ENCODE measurements at regions not wholly inside any gene's neighbourhood (a gene's known extent, or its start where the extent isn't known, plus 50 kb on each side); places are given as distances from the start of the nearest gene placed in this dataset.

GRCh38 chr6:121603486-121603885, 168.0 kb downstream of the GJA1 start:
- no peaks in the 10 kb centered on the region for H3K27me3 ChIP-seq (ENCODE audit: control insufficient read depth in 1 of 2, insufficient read depth in 2 of 2, low read length in 2 of 2)
- peak overlapping the region; percentile 22 to 45 for H3K27ac ChIP-seq (ENCODE audit: low read depth in 2 of 2, low read length in 1 of 2)
- no peaks in the 10 kb centered on the region for H3K9me3 ChIP-seq (ENCODE audit: control insufficient read depth in 2 of 2, insufficient read depth in 1 of 2, low read depth in 1 of 2, low read length in 1 of 2)
- no peaks in the 10 kb centered on the region for H3K4me1 ChIP-seq (ENCODE audit: control insufficient read depth in 2 of 2, insufficient read depth in 2 of 2, low read length in 1 of 2)
- H3K36me3 ChIP-seq (ENCODE audit: control insufficient read depth in 2 of 2, insufficient read depth in 2 of 2, low read length in 1 of 2), result no peaks in the 10 kb centered on the region
- WGBS, 2 donors, result 59 to 66% methylated on average over 4 of the region's 4 CpGs
- H3K4me3 ChIP-seq (ENCODE audit: low read depth in 1 of 2, low read length in 2 of 2), result no peak overlapping the region

DNA sequence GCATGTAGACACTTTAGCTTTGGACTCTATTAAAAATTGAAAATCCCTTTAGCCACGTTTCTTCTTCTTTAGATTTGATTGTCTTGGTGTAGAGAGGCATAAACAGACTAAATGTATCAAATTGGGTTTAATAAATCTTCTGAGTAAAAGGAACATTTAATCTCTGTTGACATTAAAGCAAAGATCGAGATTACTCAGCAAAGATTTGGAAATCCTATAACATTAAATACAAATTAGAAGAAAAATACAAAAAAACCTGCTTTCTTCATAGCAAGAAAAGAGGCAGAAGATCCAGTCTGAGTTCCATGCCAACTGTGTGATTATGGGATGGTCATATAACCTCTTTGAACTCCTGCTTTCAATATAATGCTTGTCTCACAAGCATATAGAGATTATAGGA, 172.3 kb downstream of the GJA1 start:
- Histone ChIP-seq H3K4me1 (ENCODE audit: control insufficient read depth in 2 of 2, insufficient read depth in 2 of 2, low read length in 1 of 2) (no peaks in the 10 kb centered on the region), H3K4me3 (ENCODE audit: low read depth in 1 of 2, low read length in 2 of 2) (no peak overlapping the region), H3K9me3 (ENCODE audit: control insufficient read depth in 2 of 2, insufficient read depth in 1 of 2, low read depth in 1 of 2, low read length in 1 of 2) (no peaks in the 10 kb centered on the region), H3K36me3 (ENCODE audit: control insufficient read depth in 2 of 2, insufficient read depth in 2 of 2, low read length in 1 of 2) (no peaks in the 10 kb centered on the region), H3K27me3 (ENCODE audit: control insufficient read depth in 1 of 2, insufficient read depth in 2 of 2, low read length in 2 of 2) (no peaks in the 10 kb centered on the region), H3K27ac (ENCODE audit: low read depth in 2 of 2, low read length in 1 of 2) (no peak overlapping the region)
- WGBS, 2 donors, result 23 to 49% methylated on average over 2 of the region's 2 CpGs

- no peaks in the 10 kb centered on the region for H3K27me3 ChIP-seq (ENCODE audit: control insufficient read depth in 1 of 2, insufficient read depth in 2 of 2, low read length in 2 of 2)
- no peaks in the 10 kb centered on the region for H3K9me3 ChIP-seq (ENCODE audit: control insufficient read depth in 2 of 2, insufficient read depth in 1 of 2, low read depth in 1 of 2, low read length in 1 of 2)
- no peaks in the 10 kb centered on the region for H3K36me3 ChIP-seq (ENCODE audit: control insufficient read depth in 2 of 2, insufficient read depth in 2 of 2, low read length in 1 of 2)
- no peak overlapping the region for H3K27ac ChIP-seq (ENCODE audit: low read depth in 2 of 2, low read length in 1 of 2)
- no peaks in the 10 kb centered on the region for H3K4me1 ChIP-seq (ENCODE audit: control insufficient read depth in 2 of 2, insufficient read depth in 2 of 2, low read length in 1 of 2)
- H3K4me3 ChIP-seq (ENCODE audit: low read depth in 1 of 2, low read length in 2 of 2), result no peak overlapping the region
- WGBS, 2 donors, result 66 to 67% methylated on average over 3 of the region's 3 CpGs
Observed at GRCh38 chr6:121608270-121608669, 172.8 kb downstream of the GJA1 start.

DNA sequence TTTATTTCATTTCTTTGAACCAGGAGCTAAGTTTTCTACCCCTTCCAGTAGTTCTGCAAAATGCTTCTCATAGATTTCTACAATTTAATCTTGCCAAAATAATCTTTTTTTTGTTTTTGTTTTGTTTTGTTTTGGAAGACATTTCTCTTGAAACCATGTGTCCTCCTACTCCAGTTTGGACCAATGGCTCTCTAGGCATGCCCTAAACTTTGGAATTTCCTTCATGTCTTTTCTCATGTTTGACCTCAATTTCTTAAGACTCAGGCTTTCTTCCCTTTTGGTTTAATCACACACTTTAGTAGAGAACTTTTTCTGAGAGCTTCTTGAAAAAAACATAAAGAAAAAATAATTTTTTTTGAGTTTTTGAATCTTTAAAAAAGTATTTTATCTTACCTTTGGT, 173.8 kb downstream of the GJA1 start:
- Histone ChIP-seq H3K4me3 (ENCODE audit: low read depth in 1 of 2, low read length in 2 of 2) (no peak overlapping the region), H3K9me3 (ENCODE audit: control insufficient read depth in 2 of 2, insufficient read depth in 1 of 2, low read depth in 1 of 2, low read length in 1 of 2) (no peaks in the 10 kb centered on the region), H3K4me1 (ENCODE audit: control insufficient read depth in 2 of 2, insufficient read depth in 2 of 2, low read length in 1 of 2) (no peaks in the 10 kb centered on the region), H3K27me3 (ENCODE audit: control insufficient read depth in 1 of 2, insufficient read depth in 2 of 2, low read length in 2 of 2) (no peaks in the 10 kb centered on the region), H3K27ac (ENCODE audit: low read depth in 2 of 2, low read length in 1 of 2) (no peak overlapping the region), H3K36me3 (ENCODE audit: control insufficient read depth in 2 of 2, insufficient read depth in 2 of 2, low read length in 1 of 2) (no peaks in the 10 kb centered on the region)

- H3K9me3 ChIP-seq (ENCODE audit: control insufficient read depth in 2 of 2, insufficient read depth in 1 of 2, low read depth in 1 of 2, low read length in 1 of 2), result no peaks in the 10 kb centered on the region
- no peak overlapping the region for H3K27ac ChIP-seq (ENCODE audit: low read depth in 2 of 2, low read length in 1 of 2)
- H3K27me3 ChIP-seq (ENCODE audit: control insufficient read depth in 1 of 2, insufficient read depth in 2 of 2, low read length in 2 of 2), result no peaks in the 10 kb centered on the region
- no peaks in the 10 kb centered on the region for H3K4me1 ChIP-seq (ENCODE audit: control insufficient read depth in 2 of 2, insufficient read depth in 2 of 2, low read length in 1 of 2)
- 71 to 76% methylated on average over 3 of the region's 3 CpGs for WGBS, 2 donors
- H3K36me3 ChIP-seq (ENCODE audit: control insufficient read depth in 2 of 2, insufficient read depth in 2 of 2, low read length in 1 of 2), result no peaks in the 10 kb centered on the region
- H3K4me3 ChIP-seq (ENCODE audit: low read depth in 1 of 2, low read length in 2 of 2), result no peak overlapping the region
Observed at GRCh38 chr6:121612927-121613326, 177.5 kb downstream of the GJA1 start.

DNA sequence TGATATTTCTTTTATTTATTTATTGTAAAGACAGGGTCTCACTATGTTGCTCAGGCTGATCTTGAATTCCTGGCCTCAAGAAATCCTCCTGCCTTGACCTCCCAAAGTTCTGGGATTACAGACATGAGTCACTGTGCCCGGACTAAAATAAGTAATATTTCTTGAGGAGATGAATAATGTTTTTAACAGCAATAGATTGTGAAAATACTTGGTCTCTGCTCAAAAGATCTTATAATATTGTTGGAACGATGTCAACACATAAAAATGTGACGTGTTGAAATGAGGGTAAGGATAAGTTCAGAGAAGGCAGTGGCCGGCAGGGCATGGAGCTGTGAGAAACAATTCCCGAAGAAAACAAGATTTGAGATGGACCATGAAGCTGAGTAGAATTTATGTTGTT, 178.7 kb downstream of the GJA1 start:
- Histone ChIP-seq H3K27ac (ENCODE audit: low read depth in 2 of 2, low read length in 1 of 2) (no peak overlapping the region), H3K36me3 (ENCODE audit: control insufficient read depth in 2 of 2, insufficient read depth in 2 of 2, low read length in 1 of 2) (no peaks in the 10 kb centered on the region), H3K27me3 (ENCODE audit: control insufficient read depth in 1 of 2, insufficient read depth in 2 of 2, low read length in 2 of 2) (no peaks in the 10 kb centered on the region), H3K9me3 (ENCODE audit: control insufficient read depth in 2 of 2, insufficient read depth in 1 of 2, low read depth in 1 of 2, low read length in 1 of 2) (no peaks in the 10 kb centered on the region), H3K4me3 (ENCODE audit: low read depth in 1 of 2, low read length in 2 of 2) (no peak overlapping the region), H3K4me1 (ENCODE audit: control insufficient read depth in 2 of 2, insufficient read depth in 2 of 2, low read length in 1 of 2) (no peaks in the 10 kb centered on the region)
- 77% methylated on average over 5 of the region's 5 CpGs for WGBS, 2 donors

GRCh38 chr6:121615493-121615892, 180.0 kb downstream of the GJA1 start:
- Histone ChIP-seq H3K4me1 (ENCODE audit: control insufficient read depth in 2 of 2, insufficient read depth in 2 of 2, low read length in 1 of 2) (no peaks in the 10 kb centered on the region), H3K4me3 (ENCODE audit: low read depth in 1 of 2, low read length in 2 of 2) (no peak overlapping the region), H3K27ac (ENCODE audit: low read depth in 2 of 2, low read length in 1 of 2) (no peak overlapping the region), H3K9me3 (ENCODE audit: control insufficient read depth in 2 of 2, insufficient read depth in 1 of 2, low read depth in 1 of 2, low read length in 1 of 2) (no peaks in the 10 kb centered on the region), H3K27me3 (ENCODE audit: control insufficient read depth in 1 of 2, insufficient read depth in 2 of 2, low read length in 2 of 2) (no peaks in the 10 kb centered on the region), H3K36me3 (ENCODE audit: control insufficient read depth in 2 of 2, insufficient read depth in 2 of 2, low read length in 1 of 2) (no peaks in the 10 kb centered on the region)
- WGBS, 2 donors, result 57 to 60% methylated on average over 3 of the region's 3 CpGs

DNA sequence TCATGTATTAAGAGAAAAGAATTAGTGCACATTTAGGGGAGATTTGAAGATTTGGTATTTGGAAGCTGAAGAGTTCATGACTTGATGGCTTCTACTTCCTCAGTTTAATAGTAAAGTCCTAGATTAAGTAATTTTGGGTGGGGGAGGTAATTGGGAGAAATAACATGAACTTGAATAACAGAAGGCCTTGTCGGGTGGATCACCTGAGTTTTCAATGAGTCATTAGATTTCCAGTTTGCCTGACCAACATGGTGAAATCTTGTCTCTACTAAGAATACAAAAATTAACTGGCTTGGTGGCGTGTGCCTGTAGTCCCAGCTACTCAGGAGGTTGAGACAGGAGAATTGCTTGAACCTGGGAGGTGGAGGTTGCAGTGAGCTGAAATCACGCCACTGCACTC, 181.0 kb downstream of the GJA1 start:
- Histone ChIP-seq H3K4me3 (ENCODE audit: low read depth in 1 of 2, low read length in 2 of 2) (no peak overlapping the region), H3K4me1 (ENCODE audit: control insufficient read depth in 2 of 2, insufficient read depth in 2 of 2, low read length in 1 of 2) (no peaks in the 10 kb centered on the region), H3K9me3 (ENCODE audit: control insufficient read depth in 2 of 2, insufficient read depth in 1 of 2, low read depth in 1 of 2, low read length in 1 of 2) (no peaks in the 10 kb centered on the region), H3K27ac (ENCODE audit: low read depth in 2 of 2, low read length in 1 of 2) (no peak overlapping the region), H3K27me3 (ENCODE audit: control insufficient read depth in 1 of 2, insufficient read depth in 2 of 2, low read length in 2 of 2) (no peaks in the 10 kb centered on the region), H3K36me3 (ENCODE audit: control insufficient read depth in 2 of 2, insufficient read depth in 2 of 2, low read length in 1 of 2) (no peaks in the 10 kb centered on the region)
- 83 to 88% methylated on average over 3 of the region's 3 CpGs for WGBS, 2 donors

DNA sequence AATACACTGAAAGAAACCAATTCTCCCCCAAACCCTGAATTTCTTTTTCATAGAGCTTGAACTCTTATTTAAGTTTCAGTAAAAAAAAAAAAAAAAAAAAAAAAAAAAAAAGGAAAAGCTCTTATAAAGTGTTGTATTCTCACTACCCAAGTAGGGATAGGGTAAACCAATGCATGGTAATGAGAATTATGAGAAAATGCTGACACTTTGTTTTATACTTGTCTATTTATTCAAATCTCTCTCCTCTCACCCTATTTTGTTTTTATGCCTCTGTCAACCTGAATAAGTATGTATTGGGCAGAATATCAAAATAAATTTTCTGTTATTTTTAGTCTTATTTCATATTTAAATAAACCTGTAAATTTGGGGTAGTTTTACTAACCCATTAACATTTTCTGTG, 181.9 kb downstream of the GJA1 start:
- Histone ChIP-seq H3K9me3 (ENCODE audit: control insufficient read depth in 2 of 2, insufficient read depth in 1 of 2, low read depth in 1 of 2, low read length in 1 of 2) (no peaks in the 10 kb centered on the region), H3K36me3 (ENCODE audit: control insufficient read depth in 2 of 2, insufficient read depth in 2 of 2, low read length in 1 of 2) (no peaks in the 10 kb centered on the region), H3K4me1 (ENCODE audit: control insufficient read depth in 2 of 2, insufficient read depth in 2 of 2, low read length in 1 of 2) (no peaks in the 10 kb centered on the region), H3K27ac (ENCODE audit: low read depth in 2 of 2, low read length in 1 of 2) (no peak overlapping the region), H3K4me3 (ENCODE audit: low read depth in 1 of 2, low read length in 2 of 2) (no peak overlapping the region), H3K27me3 (ENCODE audit: control insufficient read depth in 1 of 2, insufficient read depth in 2 of 2, low read length in 2 of 2) (no peaks in the 10 kb centered on the region)

GRCh38 chr6:121619013-121619412, 183.6 kb downstream of the GJA1 start:
- no peaks in the 10 kb centered on the region for H3K36me3 ChIP-seq (ENCODE audit: control insufficient read depth in 2 of 2, insufficient read depth in 2 of 2, low read length in 1 of 2)
- WGBS, 2 donors, result 59 to 67% methylated on average over 2 of the region's 2 CpGs

More at GRCh38 chr6:121619013-121619412, 183.6 kb downstream of the GJA1 start:
- no peak overlapping the region for H3K4me3 ChIP-seq (ENCODE audit: low read depth in 1 of 2, low read length in 2 of 2)
- H3K27ac ChIP-seq (ENCODE audit: low read depth in 2 of 2, low read length in 1 of 2), result no peak overlapping the region
- no peaks in the 10 kb centered on the region for H3K9me3 ChIP-seq (ENCODE audit: control insufficient read depth in 2 of 2, insufficient read depth in 1 of 2, low read depth in 1 of 2, low read length in 1 of 2)
- no peaks in the 10 kb centered on the region for H3K4me1 ChIP-seq (ENCODE audit: control insufficient read depth in 2 of 2, insufficient read depth in 2 of 2, low read length in 1 of 2)
- H3K27me3 ChIP-seq (ENCODE audit: control insufficient read depth in 1 of 2, insufficient read depth in 2 of 2, low read length in 2 of 2), result no peaks in the 10 kb centered on the region

Data from esophagus (tissue), 2 donors.